HepG2 (cell line): ENCODE measurements at regions not wholly inside any gene's neighbourhood (a gene's known extent, or its start where the extent isn't known, plus 50 kb on each side); places are given as distances from the start of the nearest gene placed in this dataset.

Source experiments
- ATAC-seq: fragments of 200-7000 bp; cut with Tn5 transposase; 3 replicates; pipeline ENCODE4 v1.9.1; 2020; ENCODE audit warnings: mild to moderate bottlenecking, moderate library complexity
- BruUV-seq: library from RNA; stranded (reverse); fragments of 400-500 nt; replicated peaks from 2 replicates; lab custom pipeline; 2021; lab: Mats Ljungman, UMichigan
- CTCF ChIA-PET: fragments of 300-600 bp; formaldehyde crosslinking; extraction: SDS; loops from one replicate; lab custom pipeline; 2021; ENCODE audit warnings: low total read pairs, inconsistent platforms, low intra/inter-chr PET ratio; lab: Yijun Ruan, JAX
- POLR2A ChIA-PET: fragments of 350-600 bp; sonication (Branson Sonifier 250); formaldehyde crosslinking; loops from one replicate; lab custom pipeline; 2020; ENCODE audit warnings: antibody characterized with exemption, inconsistent platforms; lab: Yijun Ruan, JAX
- DNase-seq: peaks from one replicate; pipeline ENCODE4 v3.0.0-alpha.2; 2015; ENCODE audit warnings: low spot score
- FAIRE-seq: peaks from 3 replicates; lab custom pipeline; 2011; peaks lifted over from hg19 to GRCh38; lab: Jason Lieb, UNC
- H2AFZ ChIP-seq: one replicate; pipeline ENCODE4 v1.6.1; 2011; ENCODE audit warnings: low read length, inconsistent platforms
- H3K27ac ChIP-seq: fragments of 300-600 bp; 3 replicates; pipeline ENCODE4 v1.8.0; 2011; ENCODE audit warnings: mixed run types, mild to moderate bottlenecking, mixed read lengths, low read length, inconsistent platforms; ENCODE audit not compliant: insufficient read depth; ENCODE audit errors: extremely low read length
- H3K27me3 ChIP-seq, 2 experiments: fragments of 200-600 bp in 1 of 2; 2 replicates in 1 of 2; 3 replicates in 1 of 2; pipeline versions ENCODE4 v1.6.0 to v1.8.0; 2011; ENCODE audit warnings: low read length in 2 of 2, mild to moderate bottlenecking in 2 of 2, moderate library complexity in 2 of 2, inconsistent platforms in 1 of 2; ENCODE audit not compliant: insufficient read depth in 2 of 2, control insufficient read depth in 1 of 2
- H3K36me3 ChIP-seq, 2 experiments: fragments of 200-600 bp in 1 of 2; replicated peaks in 1 of 2; 2 replicates in 1 of 2; 3 replicates in 1 of 2; pipeline versions ENCODE4 v1.5.1 to v1.8.0; 2011; ENCODE audit warnings: low read length in 2 of 2, inconsistent platforms in 1 of 2; ENCODE audit not compliant: insufficient read depth in 2 of 2, control insufficient read depth in 1 of 2
- H3K4me1 ChIP-seq: 2 replicates; pipeline ENCODE4 v1.5.1; 2012; ENCODE audit warnings: low read length, inconsistent platforms; ENCODE audit not compliant: insufficient read depth
- H3K4me2 ChIP-seq: 2 replicates; pipeline ENCODE4 v1.6.0; 2011; ENCODE audit warnings: low read depth, low read length, inconsistent platforms
- H3K4me3 ChIP-seq, 3 experiments: fragments of 200-600 bp in 1 of 3; sonication (generic), shearing (Covaris generic) in 1 of 3; replicated peaks in 1 of 3; 2 replicates each; pipeline ENCODE4 v1.5.1; 2011 to 2016; ENCODE audit warnings: low read length in 3 of 3, inconsistent platforms in 2 of 3, low read depth in 2 of 3, mild to moderate bottlenecking in 2 of 3, control low read depth in 1 of 3, mixed read lengths in 1 of 3; ENCODE audit not compliant: insufficient read depth in 1 of 3
- H3K79me2 ChIP-seq: one replicate; pipeline ENCODE4 v1.6.1; 2011; ENCODE audit warnings: low read length, inconsistent platforms; ENCODE audit not compliant: insufficient read depth
- H3K9ac ChIP-seq: 2 replicates; pipeline ENCODE4 v1.6.0; 2011; ENCODE audit warnings: mild to moderate bottlenecking, low read depth, low read length, inconsistent platforms; ENCODE audit not compliant: insufficient read depth
- H3K9me3 ChIP-seq: 2 replicates; pipeline ENCODE4 v1.5.1; 2012; ENCODE audit warnings: mild to moderate bottlenecking, low read length
- H4K20me1 ChIP-seq: 2 replicates; pipeline ENCODE4 v1.6.0; 2011; ENCODE audit warnings: inconsistent platforms, mild to moderate bottlenecking, low read length, moderate library complexity; ENCODE audit not compliant: insufficient read depth
- BCLAF1 ChIP-seq: fragments of 450-650 bp; IDR thresholded peaks from 2 replicates; pipeline ENCODE4 v1.6.1; 2017; ENCODE audit warnings: mild to moderate bottlenecking
- BRF2 ChIP-seq: sonication (generic); formaldehyde crosslinking; IDR thresholded peaks from 2 replicates; pipeline ENCODE4 v1.8.1; 2022; ENCODE audit warnings: mild to moderate bottlenecking, missing genetic modification reagents
- KLF15 ChIP-seq: sonication (generic); formaldehyde crosslinking; IDR thresholded peaks from 2 replicates; pipeline ENCODE4 v1.8.1; 2023; ENCODE audit warnings: borderline replicate concordance, mild to moderate bottlenecking, inconsistent platforms, missing genetic modification reagents, mixed read lengths
- LRRFIP1 ChIP-seq: sonication (generic); formaldehyde crosslinking; conservative IDR thresholded peaks from 2 replicates; pipeline ENCODE4 v1.4.0; 2020; ENCODE audit warnings: missing genetic modification reagents
- MTERF4 ChIP-seq: sonication (generic); formaldehyde crosslinking; IDR thresholded peaks from 2 replicates; pipeline ENCODE4 v1.8.0; 2023; ENCODE audit warnings: mild to moderate bottlenecking, missing genetic modification reagents
- PRDM4 ChIP-seq: sonication (generic); formaldehyde crosslinking; IDR thresholded peaks from 2 replicates; pipeline ENCODE4 v1.9.0; 2021; ENCODE audit warnings: missing genetic modification reagents, borderline replicate concordance
- RBM39 ChIP-seq: fragments of 200-400 bp; formaldehyde crosslinking; IDR thresholded peaks from one replicate; pipeline ENCODE4 v1.6.1; 2018; ENCODE audit warnings: antibody characterized with exemption, mild to moderate bottlenecking, low read depth, low read length; ENCODE audit not compliant: poor library complexity, severe bottlenecking
- SPEN ChIP-seq: sonication (generic); formaldehyde crosslinking; IDR thresholded peaks from 2 replicates; pipeline ENCODE4 v1.5.1; 2020; ENCODE audit warnings: low read depth, mild to moderate bottlenecking, missing genetic modification reagents
- ZNF263 ChIP-seq: sonication (generic); formaldehyde crosslinking; IDR thresholded peaks from 2 replicates; pipeline ENCODE4 v1.4.0; 2020; ENCODE audit warnings: missing genetic modification reagents
- WGBS: methylation state at CpG from one replicate; pipeline ENCODE4 v1.1.6; 2017; ENCODE audit warnings: low lambda C conversion rate; 5-methylcytosine and 5-hydroxymethylcytosine counted together
- in situ Hi-C: cut with HindIII; loops from 2 replicates; pipeline ENCODE4 v1.10.0; 2017; ENCODE audit warnings: low pct_unique_long_range_greater_than_20kb; ENCODE audit not compliant: extremely low pct_ligation_motif_present
- intact Hi-C: fragments of 100-400 bp; cut with micrococcal nuclease; formaldehyde crosslinking; loops from one replicate; pipeline ENCODE4 v1.10.0; 2022; ENCODE audit not compliant: unreplicated experiment
- TF ChIP-seq, protein P1 (sequence below): IDR thresholded peaks from 2 replicates; pipeline ENCODE4 v1.6.1; 2016; ENCODE audit warnings: missing compliant biosample characterization, missing genetic modification reagents, borderline replicate concordance

- TF ChIP-seq PRDM4 (no peak), ZNF263 (no peak), SPEN (no peak), BCLAF1 (no peak), KLF15 (CRISPR knock-in tag) (no peak), RBM39 (no peak)
Measured at GRCh38 chr3:113377158-113377557, 64.1 kb downstream of the CFAP44 start (continued).

DNA sequence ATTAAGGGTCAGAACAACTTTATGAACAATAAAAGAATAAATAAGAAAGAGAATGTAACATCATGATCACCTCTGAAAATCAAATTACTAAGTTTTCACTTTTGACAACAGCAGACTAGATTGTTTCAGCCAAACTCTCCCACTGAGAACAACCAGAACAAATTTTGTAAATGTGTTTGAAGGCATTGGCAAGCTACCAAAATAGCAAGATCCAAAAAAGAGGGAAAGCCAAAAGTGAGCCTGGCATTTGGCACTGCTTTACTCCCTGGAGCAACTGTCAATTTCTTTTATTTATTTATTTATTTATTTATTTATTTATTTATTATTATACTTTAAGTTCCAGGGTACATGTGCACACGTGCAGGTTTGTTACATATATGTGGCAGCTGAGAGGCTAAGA is 67.2 kb downstream of the CFAP44 start:
- 68% methylated on average over 1 of the region's 1 CpG for WGBS
- H3K27me3 ChIP-seq, result no peaks in the 10 kb centered on the region
- no peaks in the 10 kb centered on the region for H3K4me1 ChIP-seq
- H3K36me3 ChIP-seq, result no peaks in the 10 kb centered on the region
- no peaks in the 10 kb centered on the region for H3K79me2 ChIP-seq
- intact Hi-C loops, result no loop called here
- H2AFZ ChIP-seq, result no peak overlapping the region
- no peak overlapping the region for H3K4me3 ChIP-seq
- H3K9me3 ChIP-seq, result no peaks in the 10 kb centered on the region
- in situ Hi-C loops, result no loop called here
- ChIA-PET CTCF (no interaction called here), POLR2A (no interaction called here)
- no peaks in the 10 kb centered on the region for H4K20me1 ChIP-seq
- FAIRE-seq (no peak), ATAC-seq (no peak), DNase-seq (no peak)
- no peak overlapping the region for H3K4me2 ChIP-seq
- H3K9ac ChIP-seq, result no peak overlapping the region
- no TSS peak for BruUV-seq
- no peak overlapping the region for H3K27ac ChIP-seq
- TF ChIP-seq, protein P1, sequence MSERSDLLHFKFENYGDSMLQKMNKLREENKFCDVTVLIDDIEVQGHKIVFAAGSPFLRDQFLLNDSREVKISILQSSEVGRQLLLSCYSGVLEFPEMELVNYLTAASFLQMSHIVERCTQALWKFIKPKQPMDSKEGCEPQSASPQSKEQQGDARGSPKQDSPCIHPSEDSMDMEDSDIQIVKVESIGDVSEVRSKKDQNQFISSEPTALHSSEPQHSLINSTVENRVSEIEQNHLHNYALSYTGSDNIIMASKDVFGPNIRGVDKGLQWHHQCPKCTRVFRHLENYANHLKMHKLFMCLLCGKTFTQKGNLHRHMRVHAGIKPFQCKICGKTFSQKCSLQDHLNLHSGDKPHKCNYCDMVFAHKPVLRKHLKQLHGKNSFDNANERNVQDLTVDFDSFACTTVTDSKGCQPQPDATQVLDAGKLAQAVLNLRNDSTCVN, result no peak
- TF ChIP-seq BRF2 (CRISPR knock-in tag) (no peak), LRRFIP1 (no peak), MTERF4 (CRISPR knock-in tag) (no peak)
